ENCODE measurements at regions not wholly inside any gene's neighbourhood (a gene's known extent, or its start where the extent isn't known, plus 50 kb on each side); places are given as distances from the start of the nearest gene placed in this dataset.
"Not testable (repeated sequence)": the region's sequence is repeated elsewhere in the genome, so short reads cannot be mapped to it uniquely, and the experiment has no call there.

DNA sequence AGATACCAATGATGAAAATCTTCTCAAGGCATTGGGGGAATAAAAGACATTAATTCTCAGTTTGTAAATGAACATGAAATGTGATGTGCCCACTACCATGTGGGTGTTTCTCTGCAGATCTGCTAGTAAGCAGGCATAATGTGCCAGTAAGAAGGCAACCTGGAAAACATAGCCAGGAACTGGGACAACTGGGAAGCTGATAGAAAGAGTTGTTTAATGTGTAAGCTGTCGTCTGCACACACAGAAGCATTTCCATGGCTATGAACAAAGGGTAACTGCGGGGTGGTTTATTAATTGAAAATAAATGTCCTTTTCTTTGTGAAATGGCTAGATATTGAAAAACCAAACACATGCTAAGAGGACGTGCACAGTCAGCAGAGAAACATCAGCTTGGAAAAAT, 52.0 kb downstream of the ZC3H11B start:
- no peak for DNase-seq

- no peak for DNase-seq
These were observed 53.0 kb downstream of the ZC3H11B start for GRCh38 chr1:219559899-219560298.

DNA sequence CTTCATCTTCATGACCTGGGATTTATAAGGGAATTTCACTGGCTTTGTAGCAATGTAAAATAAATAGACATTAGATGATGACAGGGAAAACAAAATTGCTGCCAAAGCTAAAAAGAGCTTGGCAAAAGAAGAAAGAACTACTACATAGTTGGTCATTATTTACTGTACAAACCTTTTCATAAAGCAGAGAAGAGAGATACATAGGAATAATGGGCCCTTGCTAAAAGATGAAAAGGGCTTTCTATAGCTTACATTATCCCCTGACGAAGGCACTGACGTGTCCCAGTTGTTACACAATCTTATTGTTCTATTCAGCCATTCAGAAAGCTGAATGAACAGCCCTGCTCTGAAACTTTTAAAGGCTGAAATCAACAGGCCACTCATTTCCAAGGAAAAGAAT, 57.1 kb downstream of the ZC3H11B start:
- no peak for DNase-seq

DNA sequence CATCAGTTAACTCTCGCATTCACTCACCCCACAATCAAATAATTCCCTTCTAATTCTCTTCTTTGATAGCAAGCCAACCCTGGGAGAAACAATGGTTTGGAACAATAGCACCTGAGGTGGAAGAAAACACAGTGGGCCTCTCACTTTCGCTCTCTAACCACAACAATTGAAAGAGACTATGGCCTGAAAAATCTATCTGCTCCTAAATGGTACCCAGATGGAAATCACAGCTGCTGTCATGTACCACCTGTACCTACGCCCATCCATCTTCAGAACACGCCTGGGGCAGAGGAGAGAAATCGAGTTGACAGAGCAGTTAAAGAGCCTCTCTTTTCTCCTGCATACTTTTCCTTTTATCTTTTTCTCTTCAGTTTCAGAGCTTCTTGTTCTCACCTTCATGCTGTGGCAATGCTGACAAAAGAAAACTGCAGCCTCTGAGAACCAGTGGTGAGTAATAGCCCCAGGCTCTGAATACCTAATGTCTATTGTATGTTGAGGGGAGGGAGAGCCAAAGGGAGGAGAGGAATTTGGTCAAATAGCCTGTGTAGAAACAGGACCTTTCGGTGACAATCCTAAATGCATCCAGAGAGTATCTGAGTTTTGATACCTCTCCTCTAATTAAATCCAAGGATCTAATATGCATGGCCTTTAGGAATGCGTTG, 57.7 kb downstream of the ZC3H11B start:
- no peak for DNase-seq

DNA sequence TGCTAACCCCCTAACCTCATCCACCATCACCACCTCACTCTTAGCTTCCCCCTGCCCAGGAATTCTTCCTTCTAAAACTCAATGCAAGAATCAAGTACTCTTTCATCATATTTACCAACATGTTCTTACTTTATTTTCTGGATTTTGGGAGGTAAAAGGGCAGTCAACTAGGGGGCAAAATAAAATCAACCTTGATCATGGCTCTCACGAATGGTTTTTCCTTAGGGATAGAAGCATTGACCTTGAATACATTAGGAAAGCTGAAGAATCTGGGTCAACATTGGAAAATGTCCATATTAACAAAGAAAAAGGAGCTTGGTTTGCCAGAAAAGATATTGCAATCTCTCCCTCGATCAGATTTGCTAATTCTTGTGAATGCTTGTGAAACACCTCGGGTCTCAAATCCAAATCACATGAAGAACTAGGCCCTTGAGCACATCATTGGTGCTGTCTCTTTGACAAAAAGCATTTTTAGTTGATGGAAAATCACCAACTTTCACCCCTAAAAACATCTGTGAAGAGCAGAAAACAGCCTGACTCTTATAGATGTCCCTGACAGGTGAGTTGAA, 58.9 kb downstream of the ZC3H11B start:
- DNase-seq = no peak

DNA sequence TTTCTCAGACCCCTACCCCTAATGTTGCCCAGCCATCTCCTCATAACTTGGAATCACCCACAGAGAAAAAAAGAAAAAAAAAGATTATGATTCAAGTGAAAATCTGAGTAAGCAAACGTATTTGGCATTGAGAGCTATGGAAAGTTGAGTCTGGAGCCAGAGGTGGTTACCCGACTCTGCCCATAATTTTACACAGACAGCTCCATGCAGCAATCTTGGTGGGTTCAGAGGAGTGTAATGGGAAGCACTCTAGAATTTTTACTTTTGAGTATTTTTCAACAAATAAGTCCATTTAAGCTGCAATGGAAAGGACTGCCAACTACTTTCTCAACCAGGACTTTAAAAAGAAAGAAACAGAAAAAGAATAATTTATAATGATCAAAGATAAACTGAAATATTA, 62.7 kb downstream of the ZC3H11B start:
- DNase-seq = no peak

GRCh38 chr1:219549215-219549614, 63.7 kb downstream of the ZC3H11B start:
- no peak for DNase-seq

GRCh38 chr1:219548386-219548785, 64.5 kb downstream of the ZC3H11B start:
- DNase-seq = no peak

GRCh38 chr1:219545756-219546155, 67.1 kb downstream of the ZC3H11B start:
- not testable (repeated sequence) for DNase-seq

GRCh38 chr1:219544163-219544846, 68.6 kb downstream of the ZC3H11B start:
- DNase-seq = peak in 1 of 5 experiments; percentile 12

- no peak for DNase-seq
These were observed 69.9 kb downstream of the ZC3H11B start for GRCh38 chr1:219542828-219543518.

DNA sequence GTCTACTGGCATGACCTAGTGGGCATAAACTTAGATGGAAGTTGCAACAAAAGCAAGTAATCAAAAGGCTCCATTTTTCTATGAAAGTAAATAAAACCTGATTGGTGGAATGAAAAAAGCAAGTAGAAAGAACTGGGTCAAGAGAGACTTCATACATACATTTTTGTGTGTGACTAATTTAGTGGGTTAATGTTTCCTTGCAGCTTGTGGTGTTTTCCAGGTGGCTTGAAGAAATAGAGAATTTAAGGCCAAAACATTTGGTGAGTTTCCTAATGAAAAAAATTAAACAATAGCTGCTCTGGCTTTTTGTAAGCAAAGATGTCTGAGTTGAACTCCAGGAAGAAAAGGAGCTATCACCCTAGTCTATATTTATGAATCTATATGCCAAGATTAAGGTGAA, 71.0 kb downstream of the ZC3H11B start:
- DNase-seq = no peak

GRCh38 chr1:219539645-219540254, 73.2 kb downstream of the ZC3H11B start:
- peak in 1 of 5 experiments; percentile 26 for DNase-seq

DNA sequence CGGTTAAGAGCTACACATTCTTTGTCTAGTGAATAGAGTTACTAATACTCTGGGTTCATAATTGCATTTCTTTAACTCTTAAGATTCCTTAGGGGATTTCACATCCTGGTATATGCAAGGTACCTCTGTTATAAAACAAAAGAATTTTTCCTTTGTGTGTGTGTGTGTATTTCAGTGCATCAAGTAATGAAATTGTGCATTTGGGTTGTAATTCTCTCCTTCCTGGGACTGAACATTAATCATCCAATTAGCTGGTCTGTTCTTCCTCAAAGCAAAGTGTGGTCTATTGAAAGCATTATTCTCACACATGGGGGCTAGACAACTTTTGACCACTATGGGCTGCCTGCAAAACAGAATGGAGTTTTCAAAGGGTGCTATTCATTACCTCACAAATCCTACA, 74.0 kb downstream of the ZC3H11B start:
- DNase-seq = no peak

GRCh38 chr1:219537223-219537631, 75.7 kb downstream of the ZC3H11B start:
- DNase-seq = peak in 1 of 5 experiments; percentile 64

DNA sequence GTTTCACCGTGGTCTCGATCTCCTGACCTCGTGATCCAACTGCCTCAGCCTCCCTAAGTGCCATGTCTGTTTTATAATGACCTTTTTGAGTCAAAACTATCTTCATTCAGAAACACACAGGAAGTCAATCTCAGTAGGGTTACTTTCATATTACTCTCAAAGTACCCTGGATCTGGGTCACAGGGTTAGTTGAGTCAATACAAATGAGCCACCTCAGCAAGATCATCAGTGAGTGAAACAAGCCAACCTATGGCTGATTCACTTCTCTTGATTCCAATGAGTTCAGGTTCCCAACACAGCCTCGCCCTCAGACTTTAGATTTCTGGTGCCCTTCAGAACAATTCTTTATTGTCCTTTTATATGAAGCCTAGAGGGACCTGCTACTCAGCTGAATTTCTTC, 76.9 kb downstream of the ZC3H11B start:
- DNase-seq = peak in 1 of 5 experiments; percentile 72

DNA sequence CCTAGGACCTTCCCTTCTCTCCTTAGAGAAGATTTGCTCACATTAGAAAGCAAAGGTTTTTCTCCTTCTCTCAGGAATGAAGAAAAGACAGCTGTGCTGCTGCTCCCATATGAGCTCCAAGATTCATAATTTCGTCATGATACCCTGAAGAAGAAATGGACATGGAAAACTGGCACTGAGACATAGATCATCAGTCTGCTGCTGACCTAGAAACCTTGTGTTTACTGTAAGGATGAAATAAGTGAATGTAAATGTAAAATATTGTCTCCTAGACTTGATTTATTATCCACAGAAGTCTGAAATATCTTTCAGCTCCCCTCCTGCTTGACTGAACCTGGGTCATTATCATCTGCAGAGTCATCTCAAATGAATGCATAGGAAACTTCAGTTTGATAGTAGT, 77.9 kb downstream of the ZC3H11B start:
- no peak for DNase-seq

DNA sequence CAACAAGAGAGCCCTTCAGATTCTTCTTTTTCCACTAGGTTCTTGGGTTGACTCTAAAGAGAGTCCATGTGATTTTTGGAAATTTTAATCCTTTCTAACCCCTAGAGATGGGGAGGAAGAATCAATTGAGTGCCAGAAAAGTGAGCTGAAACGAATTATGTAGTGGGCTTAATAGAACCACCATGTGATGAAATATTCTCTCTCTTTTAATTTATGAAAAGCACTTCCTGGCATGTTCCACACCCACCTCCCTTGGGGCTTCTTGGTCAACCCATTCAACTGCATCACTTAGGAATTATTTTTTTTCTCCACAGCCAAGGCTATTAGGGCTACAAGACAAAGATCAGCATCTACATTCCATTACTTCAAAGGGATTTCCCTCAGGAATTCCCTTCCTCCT, 79.6 kb downstream of the ZC3H11B start:
- DNase-seq = no peak

- DNase-seq = no peak
These were observed 83.8 kb downstream of the ZC3H11B start for GRCh38 chr1:219529116-219529515.

DNA sequence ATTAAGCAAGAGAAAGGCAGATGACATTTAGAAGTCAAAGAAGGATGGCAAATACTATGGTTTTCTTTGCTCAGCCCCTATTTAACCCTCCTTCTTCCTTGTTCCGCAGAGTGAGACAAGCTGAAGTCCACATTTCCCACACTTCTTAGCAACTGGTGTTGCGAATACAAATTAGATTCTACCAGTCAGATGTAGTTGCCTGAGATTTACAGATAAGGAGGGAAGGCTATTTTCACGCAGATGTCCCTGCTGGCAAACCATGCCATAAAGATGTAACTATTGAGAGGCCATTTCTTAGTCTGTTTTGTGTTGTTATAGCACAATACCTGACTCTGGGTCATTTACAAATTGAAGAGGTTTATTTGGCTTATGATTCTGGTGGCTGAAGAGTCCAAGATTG, 84.3 kb downstream of the ZC3H11B start:
- DNase-seq = no peak

- DNase-seq = no peak
These were observed 84.9 kb downstream of the ZC3H11B start for GRCh38 chr1:219527994-219528393.

DNA sequence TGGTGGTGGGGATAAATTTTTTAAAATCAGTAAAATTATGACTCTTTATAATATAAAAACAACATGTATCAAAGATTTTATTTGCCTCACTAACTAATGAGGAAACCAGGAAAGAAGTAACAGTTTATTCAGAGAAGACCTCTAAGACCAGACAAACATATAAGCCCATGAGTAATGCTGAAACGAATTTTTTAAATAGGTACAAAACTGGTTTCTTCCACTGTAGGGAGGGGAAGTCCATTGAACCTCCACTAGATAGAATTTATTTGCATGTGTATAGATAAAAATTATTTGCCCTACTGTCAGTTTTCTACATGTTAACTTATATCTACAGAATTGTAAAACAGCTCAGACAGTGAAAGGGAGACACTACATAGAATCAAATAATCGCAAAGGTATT, 86.8 kb downstream of the ZC3H11B start:
- DNase-seq = no peak

DNA sequence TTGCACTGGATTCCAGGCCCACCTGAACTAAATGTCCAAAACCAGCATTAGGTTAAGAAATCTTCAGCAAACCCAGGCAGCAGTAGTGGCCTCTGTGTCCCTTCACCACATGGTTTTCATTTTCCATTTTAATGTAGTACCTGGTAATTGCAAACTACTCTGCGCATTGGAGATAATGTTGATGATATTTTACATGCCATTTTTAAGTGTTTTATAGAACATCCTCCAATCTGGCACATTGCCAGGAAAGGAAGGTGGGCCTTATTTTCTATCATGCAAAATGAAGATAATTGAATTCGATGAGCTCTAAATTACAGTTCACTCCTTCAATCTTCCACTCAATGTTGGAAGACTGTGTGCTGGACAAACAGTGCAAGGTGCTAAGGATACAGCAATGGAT, 89.5 kb downstream of the ZC3H11B start:
- DNase-seq = no peak
